GM23338 (cell line): ENCODE measurements at regions not wholly inside any gene's neighbourhood (a gene's known extent, or its start where the extent isn't known, plus 50 kb on each side); places are given as distances from the start of the nearest gene placed in this dataset.

ENCODE experiments used
- ATAC-seq: fragments of 200-7000 bp; cut with Tn5 transposase; 3 replicates; pipeline ENCODE4 v1.9.1; 2020
- DNase-seq: peaks from one replicate; pipeline ENCODE4 v3.0.0-alpha.2; 2015; ENCODE audit warnings: low spot score
- H2AFZ ChIP-seq: fragments of 200-600 bp; sonication (generic); 2 replicates; pipeline ENCODE4 v1.8.0; 2016; ENCODE audit warnings: antibody characterized with exemption, mild to moderate bottlenecking, moderate library complexity
- H3F3A ChIP-seq: fragments of 200-600 bp; sonication (generic); replicated peaks from 2 replicates; pipeline ENCODE4 v1.8.0; 2017; ENCODE audit warnings: antibody characterized with exemption, mixed run types, low read depth
- H3K27ac ChIP-seq: fragments of 200-600 bp; sonication (generic); 2 replicates; pipeline ENCODE4 v1.6.1; 2016; ENCODE audit warnings: low read depth
- H3K27me3 ChIP-seq: fragments of 200-600 bp; sonication (generic); 2 replicates; pipeline ENCODE4 v1.8.0; 2016; ENCODE audit warnings: mild to moderate bottlenecking, mixed run types, moderate library complexity; ENCODE audit not compliant: insufficient read depth
- H3K36me3 ChIP-seq: fragments of 200-600 bp; sonication (generic); 2 replicates; pipeline ENCODE4 v1.8.0; 2016; ENCODE audit warnings: mild to moderate bottlenecking; ENCODE audit not compliant: insufficient read depth
- H3K4me1 ChIP-seq: fragments of 200-600 bp; sonication (generic); 2 replicates; pipeline ENCODE4 v1.8.0; 2016; ENCODE audit warnings: mild to moderate bottlenecking, moderate library complexity; ENCODE audit not compliant: insufficient read depth
- H3K4me2 ChIP-seq: fragments of 200-600 bp; sonication (generic); 2 replicates; pipeline ENCODE4 v1.7.1; 2017; ENCODE audit warnings: mixed run types
- H3K4me3 ChIP-seq: fragments of 200-600 bp; sonication (generic); 2 replicates; pipeline ENCODE4 v1.6.1; 2016; ENCODE audit warnings: mixed run types
- H3K79me2 ChIP-seq: fragments of 200-600 bp; sonication (generic); replicated peaks from 2 replicates; pipeline ENCODE4 v1.8.0; 2017; ENCODE audit warnings: mild to moderate bottlenecking; ENCODE audit not compliant: insufficient read depth
- H3K9me2 ChIP-seq: fragments of 200-600 bp; sonication (generic); 2 replicates; pipeline ENCODE4 v1.8.0; 2017; ENCODE audit not compliant: insufficient read depth
- H4K20me1 ChIP-seq: fragments of 200-600 bp; sonication (generic); replicated peaks from 2 replicates; pipeline ENCODE4 v1.8.0; 2017; ENCODE audit warnings: mild to moderate bottlenecking; ENCODE audit not compliant: insufficient read depth
- H3K27ac Mint-ChIP-seq: 2 replicates; pipeline ENCODE4 v1.8.0; 2020; ENCODE audit warnings: inconsistent platforms, mild to moderate bottlenecking, moderate library complexity, mixed read lengths
- H3K27me3 Mint-ChIP-seq: 3 replicates; pipeline ENCODE4 v1.8.0; 2022; ENCODE audit warnings: low read depth, mild to moderate bottlenecking, moderate library complexity, mixed read lengths, inconsistent platforms; ENCODE audit not compliant: insufficient read depth, poor library complexity
- H3K36me3 Mint-ChIP-seq: 3 replicates; pipeline ENCODE4 v1.8.0; 2021; ENCODE audit warnings: low read depth, mild to moderate bottlenecking, inconsistent platforms, moderate library complexity, mixed read lengths
- H3K4me1 Mint-ChIP-seq: 3 replicates; pipeline ENCODE4 v1.8.0; 2020; ENCODE audit warnings: mild to moderate bottlenecking, inconsistent platforms, mixed read lengths
- H3K4me3 Mint-ChIP-seq: 3 replicates; pipeline ENCODE4 v1.8.0; 2021; ENCODE audit warnings: moderate library complexity, mild to moderate bottlenecking, inconsistent platforms, mixed read lengths
- H3K9me3 Mint-ChIP-seq: 3 replicates; pipeline ENCODE4 v1.8.0; 2020; ENCODE audit warnings: moderate library complexity, mild to moderate bottlenecking, inconsistent platforms, mixed read lengths
- ETS1 ChIP-seq: IDR thresholded peaks from 2 replicates; pipeline ENCODE4 v1.6.1; 2016; ENCODE audit warnings: antibody characterized with exemption
- EZH2phosphoT487 ChIP-seq: fragments of 200-600 bp; sonication (generic); IDR thresholded peaks from one replicate; pipeline ENCODE4 v1.8.1; 2018; ENCODE audit warnings: antibody characterized with exemption; ENCODE audit not compliant: unreplicated experiment
- JUNB ChIP-seq: IDR thresholded peaks from one replicate; pipeline ENCODE4 v1.6.1; 2016; ENCODE audit warnings: antibody characterized with exemption; ENCODE audit not compliant: unreplicated experiment
- POLR2AphosphoS5 ChIP-seq: IDR thresholded peaks from 2 replicates; pipeline ENCODE4 v1.6.1; 2016; ENCODE audit warnings: antibody characterized with exemption, low read depth
- REST ChIP-seq: IDR thresholded peaks from one replicate; pipeline ENCODE4 v1.6.1; 2018; ENCODE audit warnings: antibody characterized with exemption; ENCODE audit not compliant: unreplicated experiment
- STAT1 ChIP-seq: IDR thresholded peaks from one replicate; pipeline ENCODE4 v1.6.1; 2016; ENCODE audit warnings: antibody characterized with exemption; ENCODE audit not compliant: unreplicated experiment
- ZNF114 ChIP-seq: fragments of 250-450 bp; sonication (Bioruptor Pico); IDR thresholded peaks from 2 replicates; pipeline ENCODE4 v1.5.0; 2020; ENCODE audit warnings: mild to moderate bottlenecking, moderate library complexity
- ZNF331 ChIP-seq: fragments of 250-450 bp; sonication (Bioruptor Pico); IDR thresholded peaks from 2 replicates; pipeline ENCODE4 v1.5.0; 2020; ENCODE audit warnings: low read depth, mild to moderate bottlenecking, moderate library complexity
- ZNF462 ChIP-seq: fragments of 250-450 bp; sonication (Bioruptor Pico); IDR thresholded peaks from 2 replicates; pipeline ENCODE4 v1.5.0; 2020; ENCODE audit warnings: mild to moderate bottlenecking, moderate library complexity

DNA sequence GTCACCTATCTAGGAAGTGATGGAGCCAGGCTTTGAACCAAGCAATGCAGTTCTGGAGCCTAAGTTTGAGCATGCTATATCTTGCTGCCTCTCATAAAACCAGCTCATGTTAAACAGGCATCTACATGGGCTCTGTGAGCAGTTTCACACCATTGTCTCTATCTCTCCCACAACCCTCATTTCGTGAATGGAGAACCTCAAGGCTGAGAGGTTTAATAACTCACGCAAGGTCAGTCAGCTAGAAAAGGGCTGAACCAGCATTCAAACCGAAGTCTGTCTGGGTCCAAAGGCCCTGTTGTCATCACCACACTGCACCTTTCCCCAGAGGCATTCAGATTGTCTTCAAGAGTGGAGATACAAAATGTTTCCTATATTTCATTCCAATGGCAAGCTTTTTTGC is 369.2 kb downstream of the MID1IP1 start (continued):
- no peak for TF ChIP-seq ZNF462 (CRISPR knock-in tag)
- TF ChIP-seq JUNB = no peak
- no peak for TF ChIP-seq ETS1
- no peak for TF ChIP-seq ZNF114 (CRISPR knock-in tag)
- no peak for TF ChIP-seq EZH2phosphoT487

GRCh38 chrX:39171686-39172085 is 370.4 kb downstream of the MID1IP1 start:
- Mint-ChIP-seq H3K4me1 (peaks cover 10% of the 10 kb centered on the region), H3K9me3 (no peaks in the 10 kb centered on the region), H3K27me3 (no peaks in the 10 kb centered on the region), H3K27ac (no peak overlapping the region), H3K36me3 (no peaks in the 10 kb centered on the region), H3K4me3 (no peak overlapping the region)
- ATAC-seq (no peak), DNase-seq (no peak)
- Histone ChIP-seq H3K9me2 (no peaks in the 10 kb centered on the region), H3K27me3 (no peaks in the 10 kb centered on the region), H3F3A (no peaks in the 10 kb centered on the region), H3K27ac (no peak overlapping the region), H3K4me2 (no peak overlapping the region), H3K4me3 (no peak overlapping the region), H3K79me2 (no peaks in the 10 kb centered on the region), H2AFZ (no peak overlapping the region), H4K20me1 (no peaks in the 10 kb centered on the region), H3K36me3 (no peaks in the 10 kb centered on the region), H3K4me1 (peaks cover 6% of the 10 kb centered on the region; the same call in 1 of the 2 replicates)
- TF ChIP-seq ZNF114 (CRISPR knock-in tag) = no peak
- TF ChIP-seq REST = no peak
- no peak for TF ChIP-seq STAT1
- no peak for TF ChIP-seq POLR2AphosphoS5
- TF ChIP-seq EZH2phosphoT487 = no peak
- no peak for TF ChIP-seq ZNF331 (CRISPR knock-in tag)
- no peak for TF ChIP-seq ETS1
